Activated naive CD8-positive, alpha-beta T cell (primary cell): ENCODE measurements at regions not wholly inside any gene's neighbourhood (a gene's known extent, or its start where the extent isn't known, plus 50 kb on each side); places are given as distances from the start of the nearest gene placed in this dataset.
"Not testable (repeated sequence)": the region's sequence is repeated elsewhere in the genome, so short reads cannot be mapped to it uniquely, and the experiment has no call there.

Experiments
- H3K27ac Mint-ChIP-seq: one replicate; pipeline ENCODE4 v1.8.0; 2021; ENCODE audit warnings: mixed read lengths
- H3K27me3 Mint-ChIP-seq: one replicate; pipeline ENCODE4 v1.8.0; 2021; ENCODE audit warnings: mixed read lengths
- H3K36me3 Mint-ChIP-seq: one replicate; pipeline ENCODE4 v1.8.0; 2021; ENCODE audit warnings: mixed read lengths
- H3K4me1 Mint-ChIP-seq: one replicate; pipeline ENCODE4 v1.8.0; 2021; ENCODE audit warnings: low read depth, mixed read lengths
- H3K4me3 Mint-ChIP-seq: one replicate; pipeline ENCODE4 v1.8.0; 2021; ENCODE audit warnings: mild to moderate bottlenecking, mixed read lengths
- H3K9me3 Mint-ChIP-seq: one replicate; pipeline ENCODE4 v1.8.0; 2021; ENCODE audit warnings: low read depth, mixed read lengths

- no peaks in the 10 kb centered on the region for H3K36me3 Mint-ChIP-seq
- peaks cover 4% of the 10 kb centered on the region for H3K9me3 Mint-ChIP-seq
- no peaks in the 10 kb centered on the region for H3K4me1 Mint-ChIP-seq
- H3K27ac Mint-ChIP-seq, result no peak overlapping the region
- no peaks in the 10 kb centered on the region for H3K27me3 Mint-ChIP-seq
- H3K4me3 Mint-ChIP-seq, result no peak overlapping the region
Measured at GRCh38 chr6:113017353-113017752, 670.2 kb downstream of the RFPL4B start.

GRCh38 chr6:113018351-113019151 is 671.4 kb downstream of the RFPL4B start:
- no peaks in the 10 kb centered on the region for H3K36me3 Mint-ChIP-seq
- H3K27ac Mint-ChIP-seq, result no peak overlapping the region
- no peaks in the 10 kb centered on the region for H3K4me1 Mint-ChIP-seq

GRCh38 chr6:113019176-113019575 is 672.0 kb downstream of the RFPL4B start:
- Mint-ChIP-seq H3K36me3 (no peaks in the 10 kb centered on the region), H3K27me3 (no peaks in the 10 kb centered on the region), H3K4me1 (no peaks in the 10 kb centered on the region), H3K27ac (no peak overlapping the region), H3K9me3 (peaks cover 4% of the 10 kb centered on the region), H3K4me3 (no peak overlapping the region)

More at GRCh38 chr6:113018351-113019151, 671.4 kb downstream of the RFPL4B start:
- H3K4me3 Mint-ChIP-seq, result no peak overlapping the region
- H3K27me3 Mint-ChIP-seq, result no peaks in the 10 kb centered on the region
- H3K9me3 Mint-ChIP-seq, result peaks cover 4% of the 10 kb centered on the region

GRCh38 chr6:113027780-113028179 is 680.6 kb downstream of the RFPL4B start:
- H3K9me3 Mint-ChIP-seq, result peaks cover 6% of the 10 kb centered on the region
- H3K27me3 Mint-ChIP-seq, result no peaks in the 10 kb centered on the region
- no peak overlapping the region for H3K4me3 Mint-ChIP-seq
- no peaks in the 10 kb centered on the region for H3K36me3 Mint-ChIP-seq
- H3K27ac Mint-ChIP-seq, result no peak overlapping the region
- H3K4me1 Mint-ChIP-seq, result no peaks in the 10 kb centered on the region

- H3K27ac Mint-ChIP-seq, H3K27me3 Mint-ChIP-seq, H3K4me3 Mint-ChIP-seq, H3K4me1 Mint-ChIP-seq, H3K9me3 Mint-ChIP-seq, H3K36me3 Mint-ChIP-seq: not testable (repeated sequence)
Measured at GRCh38 chr6:113029161-113029560, 682.0 kb downstream of the RFPL4B start.

- Mint-ChIP-seq H3K27ac (no peak overlapping the region), H3K27me3 (no peaks in the 10 kb centered on the region), H3K4me3 (no peak overlapping the region), H3K9me3 (peaks cover under 1% of the 10 kb centered on the region), H3K36me3 (no peaks in the 10 kb centered on the region), H3K4me1 (no peaks in the 10 kb centered on the region)
Measured at GRCh38 chr6:113031591-113032238, 684.6 kb downstream of the RFPL4B start.

- H3K36me3 Mint-ChIP-seq, result no peaks in the 10 kb centered on the region
- no peaks in the 10 kb centered on the region for H3K27me3 Mint-ChIP-seq
- no peaks in the 10 kb centered on the region for H3K4me1 Mint-ChIP-seq
- H3K4me3 Mint-ChIP-seq, result no peak overlapping the region
- no peak overlapping the region for H3K27ac Mint-ChIP-seq
- no peaks in the 10 kb centered on the region for H3K9me3 Mint-ChIP-seq
Measured at GRCh38 chr6:113039005-113039404, 691.9 kb downstream of the RFPL4B start.

GRCh38 chr6:113047148-113047547 is 700.0 kb downstream of the RFPL4B start:
- Mint-ChIP-seq H3K27ac (no peak overlapping the region), H3K27me3 (no peaks in the 10 kb centered on the region), H3K36me3 (no peaks in the 10 kb centered on the region), H3K9me3 (peaks cover 4% of the 10 kb centered on the region), H3K4me3 (no peak overlapping the region), H3K4me1 (no peaks in the 10 kb centered on the region)

GRCh38 chr6:113047932-113048331 is 700.8 kb downstream of the RFPL4B start:
- H3K4me1 Mint-ChIP-seq, result no peaks in the 10 kb centered on the region
- no peak overlapping the region for H3K4me3 Mint-ChIP-seq
- peaks cover 4% of the 10 kb centered on the region for H3K9me3 Mint-ChIP-seq
- no peaks in the 10 kb centered on the region for H3K36me3 Mint-ChIP-seq
- H3K27me3 Mint-ChIP-seq, result no peaks in the 10 kb centered on the region
- no peak overlapping the region for H3K27ac Mint-ChIP-seq

GRCh38 chr6:113048741-113049140 is 701.6 kb downstream of the RFPL4B start:
- H3K27me3 Mint-ChIP-seq, result no peaks in the 10 kb centered on the region
- no peaks in the 10 kb centered on the region for H3K4me1 Mint-ChIP-seq
- H3K27ac Mint-ChIP-seq, result no peak overlapping the region
- H3K36me3 Mint-ChIP-seq, result no peaks in the 10 kb centered on the region
- H3K9me3 Mint-ChIP-seq, result peaks cover 4% of the 10 kb centered on the region
- H3K4me3 Mint-ChIP-seq, result no peak overlapping the region

- Mint-ChIP-seq H3K36me3 (no peaks in the 10 kb centered on the region), H3K4me1 (no peaks in the 10 kb centered on the region), H3K27ac (no peak overlapping the region), H3K4me3 (no peak overlapping the region), H3K9me3 (peaks cover 4% of the 10 kb centered on the region), H3K27me3 (no peaks in the 10 kb centered on the region)
Measured at GRCh38 chr6:113049190-113049589, 702.1 kb downstream of the RFPL4B start.

- Mint-ChIP-seq H3K4me1 (no peaks in the 10 kb centered on the region), H3K9me3 (peaks cover 4% of the 10 kb centered on the region), H3K36me3 (no peaks in the 10 kb centered on the region), H3K27ac (no peak overlapping the region), H3K27me3 (no peaks in the 10 kb centered on the region), H3K4me3 (no peak overlapping the region)
Measured at GRCh38 chr6:113050010-113050858, 703.1 kb downstream of the RFPL4B start.

- H3K27ac Mint-ChIP-seq, result no peak overlapping the region
- peaks cover 4% of the 10 kb centered on the region for H3K9me3 Mint-ChIP-seq
- H3K27me3 Mint-ChIP-seq, result no peaks in the 10 kb centered on the region
- no peaks in the 10 kb centered on the region for H3K4me1 Mint-ChIP-seq
- no peaks in the 10 kb centered on the region for H3K36me3 Mint-ChIP-seq
- H3K4me3 Mint-ChIP-seq, result no peak overlapping the region
Measured at GRCh38 chr6:113050979-113051378, 703.8 kb downstream of the RFPL4B start.

GRCh38 chr6:113052506-113052905 is 705.4 kb downstream of the RFPL4B start:
- Mint-ChIP-seq H3K36me3 (no peaks in the 10 kb centered on the region), H3K4me1 (no peaks in the 10 kb centered on the region), H3K4me3 (no peak overlapping the region), H3K9me3 (no peaks in the 10 kb centered on the region), H3K27ac (no peak overlapping the region), H3K27me3 (no peaks in the 10 kb centered on the region)

GRCh38 chr6:113055061-113055460 is 707.9 kb downstream of the RFPL4B start:
- Mint-ChIP-seq H3K4me1 (no peaks in the 10 kb centered on the region), H3K36me3 (no peaks in the 10 kb centered on the region), H3K27ac (no peak overlapping the region), H3K9me3 (no peaks in the 10 kb centered on the region), H3K27me3 (no peaks in the 10 kb centered on the region), H3K4me3 (no peak overlapping the region)
